ENCODE measurements at regions not wholly inside any gene's neighbourhood (a gene's known extent, or its start where the extent isn't known, plus 50 kb on each side); places are given as distances from the start of the nearest gene placed in this dataset.

GRCh38 chr1:218946147-218946546, 227.5 kb upstream of the LYPLAL1 start:
- no peak for DNase-seq

GRCh38 chr1:218948446-218948845, 225.2 kb upstream of the LYPLAL1 start:
- DNase-seq: no peak

GRCh38 chr1:218953386-218953785, 220.3 kb upstream of the LYPLAL1 start:
- DNase-seq: no peak

- no peak for DNase-seq
These were observed 215.7 kb upstream of the LYPLAL1 start for GRCh38 chr1:218957971-218958370.

- DNase-seq: no peak
These were observed 213.9 kb upstream of the LYPLAL1 start for GRCh38 chr1:218959784-218960183.

DNA sequence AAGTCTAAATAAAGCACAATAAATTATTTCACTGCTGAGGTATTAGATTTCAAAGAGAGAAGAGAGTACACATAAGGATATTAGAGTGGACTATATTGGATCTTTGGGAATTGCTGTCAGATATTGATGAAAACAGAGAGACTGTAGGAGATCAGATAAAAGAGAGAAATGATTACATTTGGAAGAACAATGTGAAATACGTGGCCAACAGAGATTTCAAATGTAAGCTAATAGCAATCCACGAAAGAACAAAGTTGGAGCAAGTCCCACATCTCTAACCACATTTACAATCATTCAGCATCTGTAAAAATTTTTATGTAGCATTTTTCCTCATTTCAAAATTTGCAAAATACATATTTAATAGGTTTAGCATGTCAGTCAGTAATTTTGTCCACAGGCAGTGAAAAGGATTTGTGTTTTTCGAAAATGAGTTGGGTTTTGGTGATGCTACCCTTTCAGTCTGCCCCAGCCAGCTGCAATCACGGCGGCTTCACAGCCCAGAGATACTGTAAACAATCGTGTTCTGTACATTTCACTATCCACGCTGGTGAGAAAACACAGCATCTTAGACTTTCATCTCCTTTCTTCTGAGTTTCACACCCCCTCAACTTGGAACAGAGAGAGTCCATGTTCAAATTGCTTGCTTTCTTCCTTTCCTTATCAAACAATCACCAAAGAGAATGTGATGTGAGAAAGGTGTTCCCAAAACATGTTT, 209.1 kb upstream of the LYPLAL1 start:
- no peak for DNase-seq

GRCh38 chr1:218965821-218966220, 207.9 kb upstream of the LYPLAL1 start:
- no peak for DNase-seq

GRCh38 chr1:218967254-218967653, 206.4 kb upstream of the LYPLAL1 start:
- DNase-seq: no peak

GRCh38 chr1:218967836-218968235, 205.8 kb upstream of the LYPLAL1 start:
- DNase-seq: no peak

GRCh38 chr1:218969006-218969405, 204.7 kb upstream of the LYPLAL1 start:
- DNase-seq: no peak

DNA sequence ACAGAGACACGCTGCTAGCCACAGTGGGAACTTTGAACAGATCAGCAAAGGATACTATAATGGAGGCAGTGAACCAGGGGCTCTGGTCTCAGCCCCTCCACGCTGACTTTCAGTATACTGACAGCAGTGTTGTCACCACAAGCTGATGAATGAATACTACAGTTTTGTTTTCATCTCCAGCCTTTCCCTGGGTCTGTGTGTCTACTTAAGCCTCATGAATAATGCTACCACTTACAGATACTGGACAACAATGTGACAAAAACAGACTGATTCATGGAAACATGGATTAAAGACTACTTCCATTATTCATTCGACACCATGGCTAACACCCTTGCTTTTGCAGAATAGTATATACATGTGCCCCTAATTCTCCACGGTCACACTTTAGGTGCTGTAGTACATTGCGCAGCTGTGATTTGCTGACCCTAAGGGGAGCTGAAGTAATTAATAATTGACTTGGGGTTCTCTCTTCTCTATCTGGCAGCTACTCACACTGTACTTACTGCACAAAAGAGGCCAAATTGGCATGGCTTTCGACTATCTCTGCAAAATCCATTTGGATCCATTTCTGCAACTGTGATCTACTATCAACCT, 203.2 kb upstream of the LYPLAL1 start:
- no peak for DNase-seq

- DNase-seq: no peak
These were observed 202.5 kb upstream of the LYPLAL1 start for GRCh38 chr1:218971156-218971555.

DNA sequence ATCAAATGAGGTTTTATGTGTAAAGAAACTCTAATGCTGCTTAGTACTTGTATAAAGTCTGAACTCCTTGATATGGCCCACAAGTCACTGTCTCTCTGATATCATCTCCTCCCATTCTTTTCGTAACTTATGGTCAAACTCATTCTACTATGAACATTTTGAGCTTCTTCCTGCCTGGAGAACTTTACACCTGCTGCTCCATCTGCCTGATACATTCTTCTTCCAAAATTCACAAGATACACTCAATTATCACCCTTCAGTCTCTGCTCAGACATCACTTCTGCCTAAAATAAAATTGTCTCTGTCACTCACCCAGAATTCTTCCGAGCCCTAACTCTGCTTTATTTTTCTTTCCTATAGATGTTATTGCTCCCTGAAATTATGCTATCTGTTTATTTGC, 192.8 kb upstream of the LYPLAL1 start:
- no peak for DNase-seq

DNA sequence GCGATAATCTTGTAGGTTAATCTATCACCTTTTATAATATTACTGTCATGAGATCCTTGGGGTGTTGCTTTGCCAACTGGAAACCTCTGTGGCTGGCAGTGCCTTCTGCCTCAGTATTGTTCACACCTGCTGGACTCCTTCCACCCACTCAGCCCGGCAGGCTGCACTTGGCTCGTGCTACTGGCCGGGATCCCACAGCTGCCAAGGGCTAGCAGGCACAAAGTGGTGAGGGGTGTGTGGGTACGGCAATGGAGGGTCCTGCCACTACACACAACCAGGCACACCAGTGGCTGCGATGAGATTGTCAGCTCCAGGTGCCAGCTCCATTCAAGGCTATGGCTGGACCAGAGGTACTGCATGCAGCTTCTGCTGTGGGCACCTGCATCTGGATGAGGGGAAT, 191.2 kb upstream of the LYPLAL1 start:
- no peak for DNase-seq

DNA sequence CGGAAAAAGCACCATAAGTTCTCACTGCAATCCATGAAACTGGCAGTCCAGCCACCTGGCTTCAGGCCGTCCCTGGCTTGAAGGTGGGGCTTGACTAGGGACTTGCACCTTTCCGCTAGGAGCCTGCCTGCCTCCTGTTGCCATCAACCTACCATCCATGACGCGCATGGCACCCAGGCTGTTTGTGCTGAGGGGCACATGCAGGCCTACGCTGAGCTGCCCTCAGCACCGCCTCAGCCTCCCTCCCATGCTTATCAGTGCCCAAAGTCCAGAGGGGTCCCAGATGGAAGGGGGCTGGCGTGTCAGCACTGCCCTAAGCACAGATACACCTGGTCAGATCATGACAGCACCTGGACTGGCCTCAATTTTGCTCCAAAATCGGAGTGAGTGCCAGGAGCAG, 190.2 kb upstream of the LYPLAL1 start:
- no peak for DNase-seq

GRCh38 chr1:218983848-218984247, 189.8 kb upstream of the LYPLAL1 start:
- no peak for DNase-seq

DNA sequence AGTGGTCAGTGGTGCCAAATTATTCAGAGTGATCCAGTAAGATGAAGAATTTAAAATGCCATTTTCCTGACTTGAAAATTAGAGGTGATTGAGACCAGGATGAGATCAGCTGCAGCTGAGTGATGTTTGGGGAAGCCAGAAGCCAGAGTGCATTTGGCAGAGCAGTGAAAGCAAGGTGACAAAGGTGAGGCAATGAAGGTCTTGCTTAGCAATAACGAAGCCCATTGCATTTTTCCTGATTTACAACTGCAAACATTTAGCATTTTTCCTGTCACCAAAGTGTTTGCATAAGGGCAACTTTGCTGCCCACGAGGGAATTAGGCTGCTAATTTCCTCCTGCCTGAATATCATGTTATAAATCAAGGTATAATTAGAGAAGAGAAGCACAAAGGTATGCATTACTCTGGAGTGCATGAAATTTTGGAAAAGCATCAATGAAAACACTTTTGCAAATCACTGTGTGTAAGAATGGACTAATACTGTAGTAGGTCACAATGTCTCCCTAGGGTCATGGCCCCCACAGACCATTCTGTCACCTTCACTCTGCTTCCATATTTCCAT, 188.2 kb upstream of the LYPLAL1 start:
- no peak for DNase-seq

DNA sequence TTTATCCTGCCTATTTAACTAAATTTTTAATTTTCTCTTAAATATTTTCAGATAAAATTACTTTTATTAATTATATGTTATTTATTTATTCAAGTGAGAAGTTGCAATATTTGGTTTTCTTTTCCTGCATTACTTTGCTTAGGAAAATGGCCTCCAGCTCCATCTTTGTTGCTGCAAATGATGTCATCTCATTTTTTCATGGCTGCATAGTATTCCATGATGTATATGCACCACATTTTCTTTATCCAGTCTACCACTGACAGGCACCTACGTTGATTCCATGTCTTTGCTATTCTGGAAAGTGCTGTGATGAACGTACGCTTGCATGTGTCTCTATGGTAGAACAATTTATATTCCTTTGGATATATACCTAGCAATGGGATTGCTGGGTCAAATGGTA, 186.9 kb upstream of the LYPLAL1 start:
- no peak for DNase-seq

- DNase-seq: no peak
These were observed 183.7 kb upstream of the LYPLAL1 start for GRCh38 chr1:218990019-218990418.

DNA sequence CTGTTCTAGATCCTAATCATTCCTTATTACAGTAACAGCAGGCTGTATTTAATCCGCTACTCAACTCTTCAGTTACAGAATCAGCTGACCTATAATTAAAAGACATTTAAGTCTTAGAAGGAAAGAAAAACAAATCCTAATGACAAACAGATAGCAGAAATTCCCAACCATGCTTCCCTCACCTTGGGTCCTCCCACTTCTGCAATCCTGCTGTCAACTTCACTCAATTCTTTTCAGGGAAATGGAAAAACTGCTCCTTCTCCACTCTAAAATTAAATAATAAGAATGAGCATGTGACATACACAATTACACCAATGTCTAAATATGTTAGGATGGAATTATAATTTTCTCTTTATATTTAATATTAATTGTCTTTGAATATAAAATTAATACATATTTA, 182.6 kb upstream of the LYPLAL1 start:
- no peak for DNase-seq

DNA sequence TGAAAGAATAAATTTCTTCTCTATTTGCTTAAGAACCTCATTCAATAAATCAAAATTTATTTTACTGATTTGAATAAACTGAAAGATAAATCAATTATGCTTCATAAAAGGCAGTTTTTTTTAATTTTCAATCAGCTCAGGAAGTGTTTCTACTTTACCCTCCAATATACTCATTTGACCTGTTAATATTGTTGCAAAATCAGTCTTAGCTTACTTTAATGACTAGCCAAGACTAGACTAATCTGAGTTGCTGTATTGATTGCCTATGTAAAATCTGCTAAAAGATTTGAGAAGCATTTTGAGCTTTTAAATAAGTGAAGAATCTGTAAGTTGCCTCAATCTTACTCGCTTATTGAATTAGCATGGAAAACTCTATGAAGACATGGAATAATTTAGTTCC, 179.1 kb upstream of the LYPLAL1 start:
- no peak for DNase-seq

GRCh38 chr1:218995091-218995665, 178.5 kb upstream of the LYPLAL1 start:
- DNase-seq: no peak

GRCh38 chr1:218996362-218996761, 177.3 kb upstream of the LYPLAL1 start:
- DNase-seq: no peak

DNA sequence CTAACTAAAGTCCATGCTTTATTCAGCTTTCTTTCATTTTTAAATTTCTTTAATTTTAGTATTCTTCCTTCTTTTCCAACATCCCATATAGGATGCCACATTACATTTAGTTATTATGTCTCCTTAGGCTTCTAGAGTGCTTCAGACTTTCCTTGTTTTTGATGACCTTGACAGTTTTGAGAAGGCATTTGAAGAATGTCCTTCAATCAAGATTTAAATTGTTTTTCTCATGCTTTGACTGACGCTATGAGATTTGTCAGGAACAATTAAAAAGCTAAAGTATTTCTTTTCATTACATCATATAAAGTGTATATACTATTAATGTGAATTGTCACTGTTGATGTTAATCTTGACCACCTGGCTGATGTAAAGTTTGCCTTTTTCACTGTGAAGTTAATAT, 173.7 kb upstream of the LYPLAL1 start:
- DNase-seq: no peak
